Neural cell (in vitro differentiated cells): ENCODE measurements at regions not wholly inside any gene's neighbourhood (a gene's known extent, or its start where the extent isn't known, plus 50 kb on each side); places are given as distances from the start of the nearest gene placed in this dataset.

Experiments
- H2AFZ ChIP-seq: fragments of 200-600, 300-800 bp; sonication (generic), shearing (Covaris generic); 2 replicates; pipeline ENCODE4 v1.6.0; 2014; ENCODE audit warnings: low read depth, mild to moderate bottlenecking, antibody characterized with exemption, low read length, moderate library complexity
- H3F3A ChIP-seq: fragments of 200-600 bp; shearing (Covaris generic); 2 replicates; pipeline ENCODE4 v1.6.1; 2016; ENCODE audit warnings: mild to moderate bottlenecking, moderate library complexity, mixed read lengths, antibody characterized with exemption, low read length; ENCODE audit not compliant: insufficient read depth, poor library complexity, severe bottlenecking
- H3K27ac ChIP-seq: fragments of 200-600, 300-800 bp; sonication (generic), shearing (Covaris generic); 2 replicates; pipeline ENCODE4 v1.5.1; 2014; ENCODE audit warnings: mild to moderate bottlenecking, low read length, moderate library complexity
- H3K27me3 ChIP-seq: fragments of 300-800, 200-600 bp; sonication (generic), shearing (Covaris generic); 2 replicates; pipeline ENCODE4 v1.6.0; 2014; ENCODE audit warnings: mild to moderate bottlenecking, low read depth, low read length, moderate library complexity; ENCODE audit not compliant: insufficient read depth
- H3K36me3 ChIP-seq: fragments of 300-800, 200-600 bp; sonication (generic), shearing (Covaris generic); 2 replicates; pipeline ENCODE4 v1.5.1; 2014; ENCODE audit warnings: mild to moderate bottlenecking, antibody characterized with exemption, low read length, moderate library complexity; ENCODE audit not compliant: insufficient read depth
- H3K4me2 ChIP-seq: fragments of 300-800, 200-600 bp; sonication (generic), shearing (Covaris generic); 2 replicates; pipeline ENCODE4 v1.6.0; 2014; ENCODE audit warnings: mild to moderate bottlenecking, low read length
- H3K4me3 ChIP-seq: fragments of 300-800, 200-600 bp; sonication (generic), shearing (Covaris generic); 2 replicates; pipeline ENCODE4 v1.5.1; 2014; ENCODE audit warnings: mild to moderate bottlenecking, low read length, moderate library complexity
- H3K79me2 ChIP-seq: fragments of 200-600 bp; shearing (Covaris generic); replicated peaks from 2 replicates; pipeline ENCODE4 v1.6.0; 2014; ENCODE audit warnings: mild to moderate bottlenecking, low read length, moderate library complexity; ENCODE audit not compliant: insufficient read depth
- H3K9ac ChIP-seq: fragments of 300-800, 200-600 bp; sonication (generic), shearing (Covaris generic); 2 replicates; pipeline ENCODE4 v1.6.1; 2016; ENCODE audit warnings: mild to moderate bottlenecking, low read length, mixed read lengths
- H3K9me2 ChIP-seq: fragments of 200-600 bp; shearing (Covaris generic); 2 replicates; pipeline ENCODE4 v1.6.1; 2016; ENCODE audit warnings: mild to moderate bottlenecking, low read length, mixed read lengths; ENCODE audit not compliant: insufficient read depth
- H3K9me3 ChIP-seq: fragments of 200-600, 300-800 bp; sonication (generic), shearing (Covaris generic); 2 replicates; pipeline ENCODE4 v1.6.1; 2016; ENCODE audit warnings: mild to moderate bottlenecking, mixed run types, low read length, moderate library complexity, mixed read lengths
- H4K20me1 ChIP-seq: fragments of 200-600 bp; shearing (Covaris generic); 2 replicates; pipeline ENCODE4 v1.6.1; 2016; ENCODE audit warnings: mild to moderate bottlenecking, mixed run types; ENCODE audit not compliant: insufficient read depth
- EP300 ChIP-seq: fragments of 450-650 bp; conservative IDR thresholded peaks from 2 replicates; pipeline ENCODE4 v1.6.1; 2014; ENCODE audit warnings: antibody characterized with exemption, mild to moderate bottlenecking, moderate library complexity; ENCODE audit not compliant: poor library complexity, severe bottlenecking
- EZH2 ChIP-seq: fragments of 200-600, 300-800 bp; shearing (Covaris generic), sonication (generic); IDR thresholded peaks from 2 replicates; pipeline ENCODE4 v1.6.1; 2014; ENCODE audit warnings: antibody characterized with exemption, low read length, borderline replicate concordance, mild to moderate bottlenecking; ENCODE audit not compliant: insufficient read depth, poor library complexity, severe bottlenecking
- MXI1 ChIP-seq: fragments of 450-650 bp; conservative IDR thresholded peaks from 2 replicates; pipeline ENCODE4 v1.6.1; 2014; ENCODE audit warnings: antibody characterized with exemption, mild to moderate bottlenecking; ENCODE audit not compliant: poor library complexity, severe bottlenecking
- POLR2AphosphoS5 ChIP-seq: IDR thresholded peaks from 2 replicates; pipeline ENCODE4 v1.6.1; 2012
- RAD21 ChIP-seq: fragments of 450-650 bp; conservative IDR thresholded peaks from 2 replicates; pipeline ENCODE4 v1.6.1; 2014; ENCODE audit warnings: antibody characterized with exemption, mild to moderate bottlenecking, moderate library complexity
- SMC3 ChIP-seq: fragments of 450-650 bp; conservative IDR thresholded peaks from 2 replicates; pipeline ENCODE4 v1.6.1; 2014; ENCODE audit warnings: antibody characterized with exemption, mild to moderate bottlenecking, moderate library complexity; ENCODE audit not compliant: poor library complexity
- TAF1 ChIP-seq: IDR thresholded peaks from 2 replicates; pipeline ENCODE4 v1.6.1; 2012; ENCODE audit warnings: low read depth
- TF ChIP-seq, protein P1 (sequence below): fragments of 450-650 bp; IDR thresholded peaks from 2 replicates; pipeline ENCODE4 v1.5.1; 2014; ENCODE audit warnings: antibody characterized with exemption, mild to moderate bottlenecking, moderate library complexity; ENCODE audit not compliant: poor library complexity, severe bottlenecking
- TF ChIP-seq, protein P2 (sequence below): IDR thresholded peaks from 2 replicates; pipeline ENCODE4 v1.6.1; 2012; ENCODE audit warnings: borderline replicate concordance

DNA sequence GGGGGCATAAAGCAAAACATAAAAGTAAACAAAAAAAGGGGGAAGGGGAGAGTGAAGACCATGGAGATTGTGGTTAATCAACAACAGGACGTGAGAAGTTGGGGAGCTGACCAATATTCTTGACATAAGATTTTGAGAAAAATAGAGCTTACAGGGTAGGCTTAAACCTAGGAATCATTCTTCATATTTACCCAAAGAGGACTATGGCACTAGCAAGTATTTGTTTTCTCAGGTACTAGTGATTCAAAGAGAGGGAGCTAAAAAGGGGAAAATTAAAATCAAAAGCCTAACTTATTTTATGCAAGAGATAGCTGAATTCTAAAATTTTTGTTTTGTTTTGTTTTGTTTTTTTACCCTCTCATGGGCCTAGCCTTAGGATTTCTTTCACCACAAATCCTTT is 427.5 kb downstream of the PIK3R1 start:
- no peak for TF ChIP-seq MXI1
- TF ChIP-seq, protein P1, sequence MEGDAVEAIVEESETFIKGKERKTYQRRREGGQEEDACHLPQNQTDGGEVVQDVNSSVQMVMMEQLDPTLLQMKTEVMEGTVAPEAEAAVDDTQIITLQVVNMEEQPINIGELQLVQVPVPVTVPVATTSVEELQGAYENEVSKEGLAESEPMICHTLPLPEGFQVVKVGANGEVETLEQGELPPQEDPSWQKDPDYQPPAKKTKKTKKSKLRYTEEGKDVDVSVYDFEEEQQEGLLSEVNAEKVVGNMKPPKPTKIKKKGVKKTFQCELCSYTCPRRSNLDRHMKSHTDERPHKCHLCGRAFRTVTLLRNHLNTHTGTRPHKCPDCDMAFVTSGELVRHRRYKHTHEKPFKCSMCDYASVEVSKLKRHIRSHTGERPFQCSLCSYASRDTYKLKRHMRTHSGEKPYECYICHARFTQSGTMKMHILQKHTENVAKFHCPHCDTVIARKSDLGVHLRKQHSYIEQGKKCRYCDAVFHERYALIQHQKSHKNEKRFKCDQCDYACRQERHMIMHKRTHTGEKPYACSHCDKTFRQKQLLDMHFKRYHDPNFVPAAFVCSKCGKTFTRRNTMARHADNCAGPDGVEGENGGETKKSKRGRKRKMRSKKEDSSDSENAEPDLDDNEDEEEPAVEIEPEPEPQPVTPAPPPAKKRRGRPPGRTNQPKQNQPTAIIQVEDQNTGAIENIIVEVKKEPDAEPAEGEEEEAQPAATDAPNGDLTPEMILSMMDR: no peak

DNA sequence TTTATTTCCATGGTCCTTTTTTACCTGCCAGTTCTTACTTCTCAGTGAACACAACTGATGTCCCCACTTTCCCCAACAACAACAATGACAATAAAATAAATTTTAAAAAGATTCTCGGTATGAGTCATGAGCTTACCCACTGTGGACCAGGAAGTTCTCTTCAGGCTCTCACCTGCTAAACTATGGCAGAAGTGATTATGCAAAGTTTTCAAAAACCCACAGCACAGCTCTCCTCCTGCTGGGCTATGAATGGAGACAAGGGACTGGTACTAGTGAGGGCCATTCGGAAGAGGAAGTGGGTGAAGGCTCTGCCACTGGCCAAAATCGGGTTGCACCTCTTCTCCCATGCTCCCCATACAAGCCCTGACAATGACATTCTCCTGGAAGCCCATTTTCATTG is 429.4 kb downstream of the PIK3R1 start:
- no peaks in the 10 kb centered on the region for H3K9me3 ChIP-seq
- H3K4me3 ChIP-seq: no peak overlapping the region
- no peak overlapping the region for H3K4me2 ChIP-seq
- no peaks in the 10 kb centered on the region for H3K9me2 ChIP-seq
- no peak overlapping the region for H3K27ac ChIP-seq
- no peaks in the 10 kb centered on the region for H3F3A ChIP-seq
- H3K9ac ChIP-seq: no peak overlapping the region
- H4K20me1 ChIP-seq: no peaks in the 10 kb centered on the region
- H2AFZ ChIP-seq: no peak overlapping the region
- TF ChIP-seq, protein P1: no peak
- TF ChIP-seq EZH2 (no peak), MXI1 (no peak), POLR2AphosphoS5 (no peak), RAD21 (no peak), TAF1 (no peak), EP300 (no peak), SMC3 (no peak)
- TF ChIP-seq, protein P2, sequence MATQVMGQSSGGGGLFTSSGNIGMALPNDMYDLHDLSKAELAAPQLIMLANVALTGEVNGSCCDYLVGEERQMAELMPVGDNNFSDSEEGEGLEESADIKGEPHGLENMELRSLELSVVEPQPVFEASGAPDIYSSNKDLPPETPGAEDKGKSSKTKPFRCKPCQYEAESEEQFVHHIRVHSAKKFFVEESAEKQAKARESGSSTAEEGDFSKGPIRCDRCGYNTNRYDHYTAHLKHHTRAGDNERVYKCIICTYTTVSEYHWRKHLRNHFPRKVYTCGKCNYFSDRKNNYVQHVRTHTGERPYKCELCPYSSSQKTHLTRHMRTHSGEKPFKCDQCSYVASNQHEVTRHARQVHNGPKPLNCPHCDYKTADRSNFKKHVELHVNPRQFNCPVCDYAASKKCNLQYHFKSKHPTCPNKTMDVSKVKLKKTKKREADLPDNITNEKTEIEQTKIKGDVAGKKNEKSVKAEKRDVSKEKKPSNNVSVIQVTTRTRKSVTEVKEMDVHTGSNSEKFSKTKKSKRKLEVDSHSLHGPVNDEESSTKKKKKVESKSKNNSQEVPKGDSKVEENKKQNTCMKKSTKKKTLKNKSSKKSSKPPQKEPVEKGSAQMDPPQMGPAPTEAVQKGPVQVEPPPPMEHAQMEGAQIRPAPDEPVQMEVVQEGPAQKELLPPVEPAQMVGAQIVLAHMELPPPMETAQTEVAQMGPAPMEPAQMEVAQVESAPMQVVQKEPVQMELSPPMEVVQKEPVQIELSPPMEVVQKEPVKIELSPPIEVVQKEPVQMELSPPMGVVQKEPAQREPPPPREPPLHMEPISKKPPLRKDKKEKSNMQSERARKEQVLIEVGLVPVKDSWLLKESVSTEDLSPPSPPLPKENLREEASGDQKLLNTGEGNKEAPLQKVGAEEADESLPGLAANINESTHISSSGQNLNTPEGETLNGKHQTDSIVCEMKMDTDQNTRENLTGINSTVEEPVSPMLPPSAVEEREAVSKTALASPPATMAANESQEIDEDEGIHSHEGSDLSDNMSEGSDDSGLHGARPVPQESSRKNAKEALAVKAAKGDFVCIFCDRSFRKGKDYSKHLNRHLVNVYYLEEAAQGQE: no peak
- H3K36me3 ChIP-seq: no peaks in the 10 kb centered on the region
- no peaks in the 10 kb centered on the region for H3K27me3 ChIP-seq
- H3K79me2 ChIP-seq: no peaks in the 10 kb centered on the region

More for the DNA sequence above, 427.5 kb downstream of the PIK3R1 start:
- H3K9ac ChIP-seq: no peak overlapping the region
- H3K4me3 ChIP-seq: no peak overlapping the region
- no peaks in the 10 kb centered on the region for H3F3A ChIP-seq
- no peaks in the 10 kb centered on the region for H4K20me1 ChIP-seq
- no peaks in the 10 kb centered on the region for H3K27me3 ChIP-seq
- no peaks in the 10 kb centered on the region for H3K9me2 ChIP-seq
- H3K4me2 ChIP-seq: no peak overlapping the region
- no peaks in the 10 kb centered on the region for H3K79me2 ChIP-seq
- H3K27ac ChIP-seq: no peak overlapping the region
- no peaks in the 10 kb centered on the region for H3K36me3 ChIP-seq
- H3K9me3 ChIP-seq: no peaks in the 10 kb centered on the region
- no peak overlapping the region for H2AFZ ChIP-seq
